ENCODE measurements at regions not wholly inside any gene's neighbourhood (a gene's known extent, or its start where the extent isn't known, plus 50 kb on each side); places are given as distances from the start of the nearest gene placed in this dataset.

DNA sequence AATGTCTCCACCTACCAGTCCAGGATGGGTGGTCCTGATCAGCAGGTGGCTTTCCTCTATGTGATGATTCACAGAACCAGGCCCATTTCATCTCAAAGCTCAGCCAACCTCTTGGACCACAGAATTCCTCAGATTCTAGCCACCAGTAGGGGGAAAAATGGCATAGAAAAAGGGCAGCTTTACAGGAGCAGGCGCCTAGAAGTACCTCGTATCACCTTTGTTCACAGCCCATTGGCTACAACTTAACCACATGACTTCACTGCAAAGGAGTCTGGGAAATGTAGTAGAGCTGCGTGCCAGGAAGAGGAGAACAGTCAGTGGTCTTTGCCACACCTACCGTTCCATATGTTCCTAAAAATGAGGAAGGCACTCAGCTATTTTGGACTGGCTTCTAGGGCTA, 62.8 kb upstream of the DTNA start:
- no peak overlapping the region for H3K4me3 ChIP-seq (ENCODE audit: low read length)
- no peaks in the 10 kb centered on the region for H3K36me3 ChIP-seq (ENCODE audit: control insufficient read depth, insufficient read depth, low read length, severe bottlenecking)
- no peak overlapping the region for H3K9ac ChIP-seq (ENCODE audit: low read length)
- no peak for DNase-seq (ENCODE audit: low read depth)
- H3K27me3 ChIP-seq (replicated peaks; ENCODE audit: control insufficient read depth, insufficient read depth, low read length): no peaks in the 10 kb centered on the region
- peaks cover 36% of the 10 kb centered on the region for H3K4me1 ChIP-seq (ENCODE audit: control insufficient read depth, insufficient read depth, low read length)
- no peaks in the 10 kb centered on the region for H3K9me3 ChIP-seq (ENCODE audit: control insufficient read depth, low read length)

DNA sequence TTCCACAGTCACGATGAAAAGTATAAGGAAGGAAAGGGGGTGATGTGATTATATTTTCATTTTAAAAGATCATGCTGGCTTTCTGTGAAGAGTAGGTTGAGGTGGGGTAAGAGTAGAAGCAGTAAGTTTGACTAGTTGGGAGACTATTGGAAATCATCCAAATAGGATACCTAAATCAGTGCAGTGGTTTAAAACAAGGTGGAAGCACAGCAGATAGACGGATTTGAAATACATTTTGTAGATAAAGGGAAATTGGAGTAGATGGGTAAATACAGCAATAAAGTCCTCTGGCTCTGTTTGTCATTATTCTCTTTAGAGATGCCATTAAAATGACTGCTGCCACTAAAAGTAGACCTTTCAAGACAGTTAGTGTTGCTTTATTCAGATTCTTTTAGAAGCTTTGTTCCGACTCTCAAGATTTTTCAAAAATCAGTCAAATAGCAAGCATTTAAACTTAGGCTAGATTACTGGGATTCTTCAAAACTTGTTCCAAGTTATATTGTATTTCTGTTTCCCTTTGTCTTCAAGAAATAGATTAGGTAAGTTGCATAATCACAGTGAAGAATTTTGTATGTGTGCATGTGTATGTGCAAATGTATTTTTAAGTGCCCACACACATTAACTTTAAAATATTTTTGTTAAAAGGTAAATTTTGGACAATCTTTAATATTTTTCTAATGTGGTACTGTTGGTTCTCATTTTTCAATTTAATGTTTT, 61.7 kb upstream of the DTNA start:
- Histone ChIP-seq H3K9me3 (ENCODE audit: control insufficient read depth, low read length) (no peaks in the 10 kb centered on the region), H3K4me3 (ENCODE audit: low read length) (no peak overlapping the region), H3K9ac (ENCODE audit: low read length) (no peak overlapping the region), H3K4me1 (ENCODE audit: control insufficient read depth, insufficient read depth, low read length) (peaks cover 36% of the 10 kb centered on the region), H3K36me3 (ENCODE audit: control insufficient read depth, insufficient read depth, low read length, severe bottlenecking) (no peaks in the 10 kb centered on the region), H3K27me3 (replicated peaks; ENCODE audit: control insufficient read depth, insufficient read depth, low read length) (no peaks in the 10 kb centered on the region)
- no peak for DNase-seq (ENCODE audit: low read depth)

DNA sequence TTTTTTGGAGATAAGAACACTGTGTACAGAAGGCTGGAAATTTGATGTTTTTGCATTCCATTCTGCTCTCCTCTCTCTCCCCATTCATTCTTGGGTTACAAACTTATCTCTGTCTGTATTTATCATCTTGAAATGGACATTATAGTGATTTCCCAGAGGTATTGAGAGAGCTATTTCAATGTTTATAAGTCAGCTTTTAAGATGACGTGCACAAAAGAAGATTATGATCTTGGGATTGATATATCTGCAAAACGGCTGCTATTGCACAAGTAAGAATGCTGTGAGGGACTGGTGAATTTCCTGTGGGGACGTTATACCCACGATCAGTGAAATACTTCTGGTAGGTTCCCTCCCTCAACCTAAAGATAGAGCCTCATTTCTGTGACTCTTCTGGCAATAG, 61.0 kb upstream of the DTNA start:
- Histone ChIP-seq H3K27me3 (replicated peaks; ENCODE audit: control insufficient read depth, insufficient read depth, low read length) (no peaks in the 10 kb centered on the region), H3K9ac (ENCODE audit: low read length) (peak overlapping the region; percentile 17), H3K36me3 (ENCODE audit: control insufficient read depth, insufficient read depth, low read length, severe bottlenecking) (no peaks in the 10 kb centered on the region), H3K4me1 (ENCODE audit: control insufficient read depth, insufficient read depth, low read length) (peaks cover 34% of the 10 kb centered on the region), H3K9me3 (ENCODE audit: control insufficient read depth, low read length) (no peaks in the 10 kb centered on the region), H3K4me3 (ENCODE audit: low read length) (peak overlapping the region; percentile 56)
- peak; percentile 28 for DNase-seq (ENCODE audit: low read depth)

DNA sequence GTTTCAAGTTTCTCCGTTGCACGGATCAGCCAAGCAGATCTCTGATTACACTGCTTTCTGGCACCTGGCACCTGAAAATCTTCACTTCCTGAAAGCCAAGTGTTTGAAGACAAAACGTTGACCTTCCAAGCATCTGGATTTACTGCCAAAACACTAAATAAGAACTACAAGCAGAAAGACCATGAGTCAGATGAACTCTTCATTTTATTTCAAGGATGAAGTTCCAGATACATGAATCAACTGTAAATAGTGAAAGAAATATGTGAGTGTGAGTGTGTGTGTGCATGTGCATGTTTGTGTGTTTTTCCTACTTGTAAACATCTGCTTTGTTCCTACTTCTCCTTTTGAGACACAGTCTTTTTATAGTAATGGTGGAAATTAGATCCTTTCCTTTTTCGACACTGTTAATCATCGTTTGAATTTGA, 60.0 kb upstream of the DTNA start:
- Histone ChIP-seq H3K9me3 (ENCODE audit: control insufficient read depth, low read length) (no peaks in the 10 kb centered on the region), H3K36me3 (ENCODE audit: control insufficient read depth, insufficient read depth, low read length, severe bottlenecking) (no peaks in the 10 kb centered on the region), H3K9ac (ENCODE audit: low read length) (peak overlapping the region; percentile 45), H3K4me3 (ENCODE audit: low read length) (peak overlapping the region; percentile 56), H3K27me3 (replicated peaks; ENCODE audit: control insufficient read depth, insufficient read depth, low read length) (no peaks in the 10 kb centered on the region), H3K4me1 (ENCODE audit: control insufficient read depth, insufficient read depth, low read length) (peaks cover 28% of the 10 kb centered on the region)
- DNase-seq (ENCODE audit: low read depth): peak; percentile 60

DNA sequence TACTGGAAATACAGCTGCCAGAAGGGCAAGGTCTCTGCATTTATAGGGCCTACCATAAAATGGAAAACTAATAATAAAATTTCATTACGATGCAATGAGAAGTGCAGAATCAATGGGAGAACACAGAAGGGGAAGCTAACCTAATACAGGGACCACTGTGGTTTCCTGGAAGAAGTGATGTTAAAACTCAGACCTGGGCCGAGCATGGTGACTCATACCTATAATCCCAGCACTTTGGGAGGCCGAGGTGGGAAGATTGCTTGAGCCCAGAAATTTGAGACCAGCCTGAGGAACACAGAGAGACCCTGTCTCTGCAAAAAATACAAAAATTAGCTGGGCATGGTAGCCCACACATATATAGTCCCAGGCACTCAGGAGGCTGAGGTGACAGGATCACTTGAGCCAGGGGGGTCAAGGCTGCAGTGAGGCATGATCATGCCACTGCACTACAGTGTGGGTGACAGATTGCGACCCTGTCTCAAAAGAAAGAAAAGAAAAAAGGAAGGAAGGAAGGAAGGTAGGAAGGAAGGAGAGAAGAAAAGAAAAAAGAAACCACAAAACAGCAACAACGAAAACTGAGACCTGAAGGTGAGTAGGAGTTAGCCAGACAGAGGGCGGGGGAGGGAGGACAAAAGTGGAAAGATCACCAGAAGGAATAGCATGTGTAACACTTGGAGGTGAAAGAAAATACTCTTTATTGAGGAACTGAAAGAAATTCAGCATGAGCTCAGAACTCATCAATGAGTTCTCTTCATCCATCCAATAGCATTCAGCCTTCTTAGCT, 58.3 kb upstream of the DTNA start:
- Histone ChIP-seq H3K27me3 (replicated peaks; ENCODE audit: control insufficient read depth, insufficient read depth, low read length) (no peaks in the 10 kb centered on the region), H3K9me3 (ENCODE audit: control insufficient read depth, low read length) (no peaks in the 10 kb centered on the region), H3K36me3 (ENCODE audit: control insufficient read depth, insufficient read depth, low read length, severe bottlenecking) (no peaks in the 10 kb centered on the region), H3K9ac (ENCODE audit: low read length) (no peak overlapping the region), H3K4me1 (ENCODE audit: control insufficient read depth, insufficient read depth, low read length) (peaks cover 28% of the 10 kb centered on the region), H3K4me3 (ENCODE audit: low read length) (no peak overlapping the region)
- DNase-seq (ENCODE audit: low read depth): no peak

DNA sequence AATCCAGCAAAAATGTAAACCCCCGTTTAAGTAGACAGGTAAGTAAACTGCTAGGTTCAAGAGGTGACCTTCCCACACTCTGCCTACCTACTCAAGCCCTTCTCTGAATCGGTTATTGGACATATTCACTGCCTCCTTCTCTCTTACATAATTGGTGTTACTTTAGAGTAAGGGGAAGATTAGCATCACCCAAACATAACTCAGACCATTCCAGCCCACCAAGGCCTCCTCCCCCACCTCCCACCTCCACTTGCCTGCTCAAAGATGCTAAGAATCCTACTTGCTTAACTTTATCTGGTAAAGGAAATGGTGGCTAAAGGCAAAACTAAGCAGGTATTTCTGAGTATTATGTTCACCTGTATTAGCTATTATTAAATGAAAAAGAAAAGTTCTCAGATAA, 55.0 kb upstream of the DTNA start:
- peaks cover 32% of the 10 kb centered on the region for H3K4me1 ChIP-seq (ENCODE audit: control insufficient read depth, insufficient read depth, low read length)
- H3K27me3 ChIP-seq (replicated peaks; ENCODE audit: control insufficient read depth, insufficient read depth, low read length): no peaks in the 10 kb centered on the region
- H3K36me3 ChIP-seq (ENCODE audit: control insufficient read depth, insufficient read depth, low read length, severe bottlenecking): no peaks in the 10 kb centered on the region
- H3K9ac ChIP-seq (ENCODE audit: low read length): no peak overlapping the region
- H3K9me3 ChIP-seq (ENCODE audit: control insufficient read depth, low read length): no peaks in the 10 kb centered on the region
- no peak for DNase-seq (ENCODE audit: low read depth)
- H3K4me3 ChIP-seq (ENCODE audit: low read length): no peak overlapping the region

DNA sequence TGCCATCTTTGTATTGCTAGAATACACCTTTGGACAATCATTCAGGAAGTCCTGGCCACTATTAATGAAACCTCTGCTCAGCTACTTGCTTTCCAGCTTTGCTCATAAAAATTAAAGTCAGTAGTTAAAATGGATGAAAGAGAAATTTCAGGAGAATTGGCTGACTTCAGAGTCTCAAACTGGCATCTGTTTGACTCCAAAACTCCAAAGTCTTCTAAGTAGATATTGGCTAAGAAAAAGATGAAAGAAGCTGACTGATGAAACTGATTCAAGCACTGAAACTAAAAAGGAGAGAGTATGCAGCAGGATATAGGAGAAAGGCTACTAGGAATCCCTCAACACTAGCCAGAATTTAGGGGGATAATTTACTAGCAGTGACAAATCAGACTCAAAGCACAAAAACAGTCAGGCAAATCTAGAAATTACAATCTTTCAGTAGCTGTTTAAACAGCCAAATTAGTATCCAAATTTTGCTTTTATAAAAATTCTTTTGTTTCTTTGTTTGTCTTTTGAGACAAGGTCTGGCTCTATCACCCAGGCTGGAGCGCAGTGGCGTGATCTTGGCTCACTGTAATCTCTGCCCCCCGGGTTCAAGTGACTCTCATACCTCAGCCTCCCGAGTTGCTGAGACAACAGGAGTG, 52.1 kb upstream of the DTNA start:
- Histone ChIP-seq H3K4me1 (ENCODE audit: control insufficient read depth, insufficient read depth, low read length) (peaks cover 45% of the 10 kb centered on the region), H3K27me3 (replicated peaks; ENCODE audit: control insufficient read depth, insufficient read depth, low read length) (no peaks in the 10 kb centered on the region), H3K36me3 (ENCODE audit: control insufficient read depth, insufficient read depth, low read length, severe bottlenecking) (no peaks in the 10 kb centered on the region), H3K9me3 (ENCODE audit: control insufficient read depth, low read length) (no peaks in the 10 kb centered on the region), H3K4me3 (ENCODE audit: low read length) (no peak overlapping the region), H3K9ac (ENCODE audit: low read length) (no peak overlapping the region)
- DNase-seq (ENCODE audit: low read depth): no peak

DNA sequence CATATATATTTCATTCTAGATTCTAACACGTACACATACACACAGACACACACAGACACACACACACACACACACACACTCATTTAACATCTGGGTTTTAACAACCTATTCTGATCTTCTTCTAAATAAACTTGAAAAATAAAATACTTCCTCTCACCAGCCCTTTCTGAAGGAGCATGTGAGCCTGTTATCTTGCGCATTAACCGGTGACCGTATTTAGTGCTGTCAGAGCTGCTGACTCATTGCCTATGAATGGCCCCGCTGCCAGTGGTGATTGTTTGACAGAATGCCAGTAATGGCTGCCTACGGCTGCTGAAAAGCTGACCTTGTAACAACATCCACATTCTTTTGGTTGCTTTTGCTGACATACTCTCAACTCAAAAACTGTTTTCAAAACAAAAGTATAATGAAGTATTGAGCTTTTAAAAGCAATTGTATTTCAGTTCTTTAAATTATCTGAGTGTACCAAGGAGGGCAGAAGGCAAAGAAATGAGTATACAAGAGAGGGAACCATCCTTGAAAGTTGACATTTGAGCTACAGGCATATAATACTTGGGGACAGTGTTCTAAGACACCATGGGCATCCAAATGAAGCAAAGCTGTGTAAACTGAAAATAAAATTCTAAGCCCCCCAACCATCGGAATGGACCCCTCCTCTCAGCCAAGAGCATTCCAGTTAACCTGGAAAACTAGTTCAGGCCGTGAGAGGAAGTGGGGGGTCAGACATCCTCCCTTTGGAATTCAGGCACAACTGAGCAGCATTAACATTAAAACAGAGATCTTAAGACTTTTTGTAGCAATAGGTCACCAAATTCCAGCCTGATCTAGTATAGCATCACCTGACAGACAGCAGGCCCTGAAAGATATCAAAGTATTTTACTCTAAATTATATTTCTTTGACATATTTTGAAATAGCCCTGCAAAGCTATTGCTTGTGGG, 50.2 kb upstream of the DTNA start:
- peak overlapping the region; percentile 61 for H3K4me3 ChIP-seq (ENCODE audit: low read length)
- H3K27me3 ChIP-seq (replicated peaks; ENCODE audit: control insufficient read depth, insufficient read depth, low read length): no peaks in the 10 kb centered on the region
- no peaks in the 10 kb centered on the region for H3K36me3 ChIP-seq (ENCODE audit: control insufficient read depth, insufficient read depth, low read length, severe bottlenecking)
- H3K4me1 ChIP-seq (ENCODE audit: control insufficient read depth, insufficient read depth, low read length): peaks cover 45% of the 10 kb centered on the region
- no peaks in the 10 kb centered on the region for H3K9me3 ChIP-seq (ENCODE audit: control insufficient read depth, low read length)
- H3K9ac ChIP-seq (ENCODE audit: low read length): peak overlapping the region; percentile 76
- DNase-seq (ENCODE audit: low read depth): peak; percentile 96

Measured in adipocyte (in vitro differentiated cells).